ENCODE measurements at regions not wholly inside any gene's neighbourhood (a gene's known extent, or its start where the extent isn't known, plus 50 kb on each side); places are given as distances from the start of the nearest gene placed in this dataset.
A peak's percentile ranks its signal among the peaks of the same experiment; 100 is the strongest.

- ATAC-seq (ENCODE audit: poor library complexity): peak; percentile 46
- intact Hi-C loops (cut with DNase I): loop anchor here (10.0 kb wide), 1 partner anchor 309 kb away; no protein-coding TSS in a partner anchor
Measured at GRCh38 chr16:73143576-73144422, 95.9 kb upstream of the ZFHX3 start.

GRCh38 chr16:73143002-73143401, 95.1 kb upstream of the ZFHX3 start:
- intact Hi-C loops (cut with DNase I): loop anchor here (10.0 kb wide), 1 partner anchor 308 kb away; no protein-coding TSS in a partner anchor
- peak; percentile 51 for ATAC-seq (ENCODE audit: poor library complexity)
- no peak for DNase-seq

More at GRCh38 chr16:73143576-73144422, 95.9 kb upstream of the ZFHX3 start:
- no peak for DNase-seq

GRCh38 chr16:73142053-73142854, 94.3 kb upstream of the ZFHX3 start:
- ATAC-seq (ENCODE audit: poor library complexity) (peak; percentile 42), DNase-seq (no peak)
- intact Hi-C loops (cut with DNase I): loop anchor here (10.0 kb wide), 1 partner anchor 307 kb away; no protein-coding TSS in a partner anchor

- no peak for ATAC-seq (ENCODE audit: poor library complexity)
- intact Hi-C loops (cut with DNase I): loop anchor here (10.0 kb wide), 1 partner anchor 306 kb away; no protein-coding TSS in a partner anchor
- no peak for DNase-seq
Measured at GRCh38 chr16:73140929-73141328, 93.0 kb upstream of the ZFHX3 start.

- ATAC-seq (ENCODE audit: poor library complexity) (no peak), DNase-seq (no peak)
- intact Hi-C loops (cut with DNase I): no loop called here
Measured at GRCh38 chr16:73131156-73131862, 83.4 kb upstream of the ZFHX3 start.

GRCh38 chr16:73129455-73129854, 81.5 kb upstream of the ZFHX3 start:
- intact Hi-C loops (cut with DNase I): no loop called here
- DNase-seq (no peak), ATAC-seq (ENCODE audit: poor library complexity) (no peak)

- DNase-seq: peak; percentile 68
- intact Hi-C loops (cut with DNase I): no loop called here
- ATAC-seq (ENCODE audit: poor library complexity): peak; percentile 71
Measured at GRCh38 chr16:73126525-73126853, 78.6 kb upstream of the ZFHX3 start.

GRCh38 chr16:73125850-73126524, 78.1 kb upstream of the ZFHX3 start:
- intact Hi-C loops (cut with DNase I): no loop called here
- DNase-seq (no peak), ATAC-seq (ENCODE audit: poor library complexity) (peak; percentile 60)

- ATAC-seq (ENCODE audit: poor library complexity) (no peak), DNase-seq (no peak)
- intact Hi-C loops (cut with DNase I): no loop called here
Measured at GRCh38 chr16:73124665-73125375, 76.9 kb upstream of the ZFHX3 start.

GRCh38 chr16:73124097-73124652, 76.2 kb upstream of the ZFHX3 start:
- intact Hi-C loops (cut with DNase I): no loop called here
- no peak for DNase-seq
- ATAC-seq (ENCODE audit: poor library complexity): no peak

- ATAC-seq (ENCODE audit: poor library complexity): peak; percentile 64
Measured at GRCh38 chr16:73122604-73123391, 74.9 kb upstream of the ZFHX3 start.

GRCh38 chr16:73116576-73116975, 68.6 kb upstream of the ZFHX3 start:
- intact Hi-C loops (cut with DNase I): no loop called here
- ATAC-seq (ENCODE audit: poor library complexity): no peak

More at GRCh38 chr16:73122604-73123391, 74.9 kb upstream of the ZFHX3 start:
- intact Hi-C loops (cut with DNase I): no loop called here
- peak; percentile 73 for DNase-seq

GRCh38 chr16:73113336-73113735, 65.4 kb upstream of the ZFHX3 start:
- intact Hi-C loops (cut with DNase I): no loop called here
- DNase-seq (no peak), ATAC-seq (ENCODE audit: poor library complexity) (no peak)

More at GRCh38 chr16:73116576-73116975, 68.6 kb upstream of the ZFHX3 start:
- DNase-seq: no peak

GRCh38 chr16:73108195-73108963, 60.5 kb upstream of the ZFHX3 start:
- intact Hi-C loops (cut with DNase I): no loop called here
- DNase-seq: no peak
- ATAC-seq (ENCODE audit: poor library complexity): no peak

GRCh38 chr16:73107371-73107770, 59.4 kb upstream of the ZFHX3 start:
- intact Hi-C loops (cut with DNase I): no loop called here
- DNase-seq: no peak
- no peak for ATAC-seq (ENCODE audit: poor library complexity)

Data from Right ventricle myocardium superior (tissue), 1 donor.